GM18526 (cell line): ENCODE measurements at regions not wholly inside any gene's neighbourhood (a gene's known extent, or its start where the extent isn't known, plus 50 kb on each side); places are given as distances from the start of the nearest gene placed in this dataset.

Experiments
- POLR2A ChIP-seq: IDR thresholded peaks from 3 replicates; pipeline ENCODE4 v1.6.1; 2011; ENCODE audit not compliant: insufficient read length; ENCODE audit errors: extremely low read depth

DNA sequence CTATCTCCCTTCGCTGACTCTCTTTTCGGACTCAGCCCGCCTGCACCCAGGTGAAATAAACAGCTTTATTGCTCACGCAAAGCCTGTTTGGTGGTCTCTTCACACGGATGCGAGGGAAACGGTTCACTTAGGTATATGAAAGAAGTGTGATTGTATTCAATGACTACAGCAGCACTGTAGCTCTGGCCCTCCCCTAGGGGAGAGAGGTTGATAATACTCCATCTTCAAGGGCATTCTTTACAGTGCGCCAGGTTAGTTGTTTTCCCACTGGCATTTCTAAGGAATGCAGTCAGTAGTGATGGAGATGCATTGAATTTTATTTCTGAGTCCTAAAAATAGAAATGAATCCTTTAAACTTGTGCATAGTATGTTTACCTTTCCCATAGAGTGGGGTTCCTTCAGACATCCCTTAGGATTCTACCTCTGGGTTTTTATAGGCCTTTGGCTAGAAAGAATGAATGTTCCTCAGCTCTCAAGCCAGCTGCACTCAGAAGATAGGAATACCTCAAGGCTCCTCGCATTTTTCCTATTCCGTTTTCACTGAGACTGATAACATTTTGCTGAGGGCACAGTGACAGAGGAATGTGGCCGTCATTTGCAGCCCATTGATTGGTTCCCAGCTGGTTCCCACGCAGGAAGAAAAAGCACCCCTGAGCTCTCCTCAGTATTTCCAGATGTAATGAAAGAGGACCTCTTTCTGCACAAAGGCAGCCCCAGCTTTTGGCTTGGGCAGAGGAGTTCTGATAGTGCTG is 131.8 kb upstream of the C2CD4B start:
- no peak for TF ChIP-seq POLR2A

DNA sequence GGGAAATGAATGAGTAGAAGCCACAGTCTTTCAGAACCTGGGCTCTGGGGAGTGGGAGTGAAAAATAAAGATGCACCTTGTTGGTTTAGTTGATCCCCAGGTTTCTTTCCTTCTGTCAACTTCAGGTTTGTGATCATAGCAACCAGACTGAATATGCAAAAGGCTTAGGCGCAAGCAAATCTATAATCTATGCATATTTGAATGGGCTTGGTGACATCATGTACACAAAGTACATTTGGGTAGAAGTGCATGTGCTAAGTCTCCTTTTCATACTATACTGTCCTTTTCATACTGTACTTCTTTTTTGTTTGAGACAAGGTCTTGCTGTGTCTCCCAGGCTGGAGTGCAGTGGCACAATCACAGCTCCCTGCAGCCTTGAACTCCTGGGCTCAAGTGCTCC is 132.4 kb upstream of the C2CD4B start:
- TF ChIP-seq POLR2A, result no peak

- TF ChIP-seq POLR2A, result no peak
Observed at GRCh38 chr15:62297933-62298332, 132.8 kb upstream of the C2CD4B start.

- TF ChIP-seq POLR2A, result no peak
Observed at GRCh38 chr15:62298811-62299210, 133.7 kb upstream of the C2CD4B start.

GRCh38 chr15:62299541-62299940 is 134.5 kb upstream of the C2CD4B start:
- no peak for TF ChIP-seq POLR2A

DNA sequence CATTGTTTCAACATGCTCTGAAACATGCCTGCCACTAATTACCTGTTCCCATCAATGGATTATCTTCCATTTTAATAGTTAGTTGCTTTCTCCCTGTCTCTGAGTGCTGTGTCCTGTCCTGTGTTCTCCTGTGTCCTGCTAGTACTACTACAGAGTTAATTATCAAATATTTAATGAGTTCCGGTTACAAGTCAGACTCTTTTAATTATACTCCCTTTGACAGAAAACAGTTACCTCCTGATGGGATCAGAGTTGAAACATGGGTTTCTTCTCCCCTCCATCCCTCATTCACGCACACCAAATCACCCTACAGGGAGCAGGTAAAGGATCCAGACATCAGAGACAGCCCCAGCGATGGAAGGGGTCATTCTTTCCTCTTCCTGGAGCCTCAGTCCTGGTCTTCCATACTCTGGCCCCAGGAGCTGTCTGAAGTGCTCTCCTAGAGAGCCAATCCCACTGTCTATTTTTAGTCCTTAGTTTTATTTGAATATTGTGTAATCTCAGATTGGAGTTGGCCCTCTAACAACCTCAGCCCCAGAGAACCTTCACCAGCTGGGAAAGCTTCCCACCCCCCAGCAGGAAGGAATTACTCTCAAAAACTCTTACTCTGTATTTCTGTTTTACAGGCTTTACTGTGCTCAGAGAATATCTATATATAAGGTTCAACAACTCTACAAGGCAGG is 137.0 kb upstream of the C2CD4B start:
- TF ChIP-seq POLR2A, result no peak

DNA sequence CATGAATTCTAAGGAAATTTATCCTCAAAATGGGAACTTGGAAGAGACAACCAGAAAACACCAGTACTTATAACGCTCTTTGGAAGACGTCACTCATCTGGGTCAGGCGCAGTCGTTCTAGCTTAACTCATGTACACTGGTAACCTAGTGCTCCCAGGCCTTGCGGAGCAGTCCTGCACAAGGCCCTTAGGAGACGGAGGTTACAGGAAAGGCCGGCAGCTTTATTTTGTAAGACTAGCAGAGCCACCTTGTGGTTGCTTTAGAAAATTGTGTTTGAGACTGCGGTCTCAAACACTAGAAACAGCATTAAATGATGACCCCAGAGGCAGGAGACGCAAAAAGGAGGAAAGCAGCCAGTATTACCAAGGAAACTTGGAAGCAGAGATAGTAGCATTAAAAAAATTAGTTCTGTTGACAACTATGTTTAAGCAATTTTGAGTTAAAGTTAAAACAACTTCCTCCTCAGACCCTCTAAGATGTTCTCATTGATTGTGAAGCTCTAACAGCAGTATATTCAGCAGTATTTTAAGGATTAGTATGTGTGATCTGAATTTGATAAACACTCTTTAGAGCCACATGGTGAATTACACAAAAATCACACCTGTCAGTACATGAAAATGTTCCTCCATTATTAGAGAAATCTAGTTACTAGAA is 141.9 kb upstream of the C2CD4B start:
- TF ChIP-seq POLR2A, result no peak

GRCh38 chr15:62307551-62307950 is 142.5 kb upstream of the C2CD4B start:
- TF ChIP-seq POLR2A, result no peak

- no peak for TF ChIP-seq POLR2A
Observed at GRCh38 chr15:62316413-62317060, 151.5 kb upstream of the C2CD4B start.

DNA sequence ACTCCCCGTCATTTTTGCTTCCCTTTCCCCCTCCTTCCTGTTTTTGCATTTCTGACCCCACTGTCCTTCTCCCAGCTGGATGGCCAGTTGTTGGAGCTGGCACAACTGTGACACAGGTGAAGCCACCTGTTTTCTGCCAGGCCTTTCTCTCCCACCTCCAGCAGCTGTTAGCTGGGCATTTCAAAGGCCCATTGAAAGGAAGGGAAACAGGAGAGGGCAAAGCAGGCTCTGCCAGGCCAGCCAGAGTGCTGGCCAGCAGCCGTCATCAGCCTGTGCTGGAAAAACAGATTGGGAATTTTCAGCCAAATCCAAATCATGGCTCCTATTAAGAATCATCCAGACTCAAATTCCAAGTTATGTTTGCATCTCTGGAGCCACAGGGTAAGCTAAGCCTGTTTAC is 155.2 kb upstream of the C2CD4B start:
- TF ChIP-seq POLR2A, result no peak

GRCh38 chr15:62323353-62323890 is 158.3 kb upstream of the C2CD4B start:
- no peak for TF ChIP-seq POLR2A

GRCh38 chr15:62324382-62324781 is 159.3 kb upstream of the C2CD4B start:
- TF ChIP-seq POLR2A, result no peak

DNA sequence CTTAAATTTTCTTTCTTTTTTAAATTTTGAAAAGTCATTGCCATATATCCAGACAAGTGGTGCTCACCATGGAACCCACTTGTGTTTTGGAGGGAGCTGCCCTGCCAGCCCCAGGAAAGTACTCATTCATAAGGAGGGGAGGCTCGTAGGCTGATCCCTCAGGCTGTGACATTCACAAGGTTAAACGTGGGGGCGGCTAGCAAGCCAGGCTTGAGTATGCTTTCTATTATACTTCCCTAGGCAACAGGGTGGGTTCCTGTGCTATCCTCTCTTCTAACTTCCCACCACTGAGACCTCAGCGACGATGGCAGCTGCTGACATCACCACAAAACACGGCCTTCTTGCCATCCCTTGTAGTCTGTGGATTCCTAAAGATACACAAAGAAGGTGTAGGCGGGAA is 160.5 kb upstream of the C2CD4B start:
- no peak for TF ChIP-seq POLR2A

DNA sequence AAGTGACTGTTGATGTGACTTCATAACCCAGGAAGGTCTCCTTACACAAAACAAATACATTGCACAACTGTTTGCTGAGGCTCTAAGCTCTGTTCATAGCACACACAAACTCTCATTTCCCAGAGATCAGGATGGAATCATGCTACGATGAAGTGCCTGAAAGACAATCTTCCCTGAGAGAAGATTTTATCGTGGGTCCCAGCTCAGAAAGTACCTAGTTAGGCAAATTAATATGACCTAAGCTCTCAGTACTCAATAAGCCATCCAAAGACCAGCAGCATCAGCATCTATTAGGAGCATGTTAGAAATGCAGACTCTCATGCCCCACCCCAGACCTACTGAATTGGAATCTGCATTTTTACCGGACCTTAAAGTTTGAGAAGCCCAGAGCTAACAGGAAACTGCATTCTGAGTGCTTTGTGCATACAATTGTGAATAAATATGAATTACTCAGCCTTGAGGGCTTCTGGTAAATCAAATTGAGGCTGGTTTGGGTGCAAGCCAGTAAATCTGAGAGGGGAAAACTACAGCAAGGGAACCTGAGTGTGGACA is 161.5 kb upstream of the C2CD4B start:
- no peak for TF ChIP-seq POLR2A

DNA sequence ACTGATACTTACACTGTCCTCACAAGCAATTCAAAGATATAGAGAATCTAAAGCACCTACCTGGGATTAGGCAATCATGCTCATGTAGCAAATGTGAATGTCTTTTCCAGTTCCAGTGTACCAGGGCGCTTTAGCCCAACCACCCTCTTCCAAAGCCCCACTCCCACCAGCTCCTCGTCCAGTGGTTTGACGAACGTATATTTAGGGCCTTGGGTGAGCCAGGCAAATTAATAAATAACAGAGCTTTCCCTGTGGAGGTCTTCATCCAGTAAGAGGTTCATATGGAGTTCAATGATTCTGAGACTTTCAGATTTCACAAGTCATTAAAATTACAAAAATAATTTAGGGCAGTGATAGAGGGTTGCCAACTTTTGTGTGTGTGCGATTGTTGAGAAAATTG is 162.3 kb upstream of the C2CD4B start:
- no peak for TF ChIP-seq POLR2A
